GM19351 (cell line): ENCODE measurements at regions not wholly inside any gene's neighbourhood (a gene's known extent, or its start where the extent isn't known, plus 50 kb on each side); places are given as distances from the start of the nearest gene placed in this dataset.
"Not testable (repeated sequence)": the region's sequence is repeated elsewhere in the genome, so short reads cannot be mapped to it uniquely, and the experiment has no call there.

Experiments used
- ATAC-seq: cut with Tn5 transposase; IDR thresholded peaks from one replicate; pipeline ENCODE4 v1.9.1; 2021; ENCODE audit warnings: mild to moderate bottlenecking, moderate library complexity; ENCODE audit not compliant: unreplicated experiment

GRCh38 chr14:53376064-53376463, 222.9 kb upstream of the DDHD1 start:
- ATAC-seq: no peak

GRCh38 chr14:53375599-53375998, 222.5 kb upstream of the DDHD1 start:
- no peak for ATAC-seq

- ATAC-seq: no peak
Observed at GRCh38 chr14:53368711-53369201, 215.6 kb upstream of the DDHD1 start.

GRCh38 chr14:53368066-53368465, 214.9 kb upstream of the DDHD1 start:
- no peak for ATAC-seq

GRCh38 chr14:53367644-53368026, 214.5 kb upstream of the DDHD1 start:
- no peak for ATAC-seq

- ATAC-seq: no peak
Observed at GRCh38 chr14:53365486-53366130, 212.5 kb upstream of the DDHD1 start.

GRCh38 chr14:53362916-53363315, 209.8 kb upstream of the DDHD1 start:
- ATAC-seq: not testable (repeated sequence)

- ATAC-seq: no peak
Observed at GRCh38 chr14:53360829-53361228, 207.7 kb upstream of the DDHD1 start.

GRCh38 chr14:53358166-53358565, 205.0 kb upstream of the DDHD1 start:
- ATAC-seq: no peak

GRCh38 chr14:53356361-53357150, 203.4 kb upstream of the DDHD1 start:
- no peak for ATAC-seq

GRCh38 chr14:53355581-53356112, 202.5 kb upstream of the DDHD1 start:
- no peak for ATAC-seq

GRCh38 chr14:53354336-53354735, 201.2 kb upstream of the DDHD1 start:
- ATAC-seq: no peak

GRCh38 chr14:53350866-53351265, 197.7 kb upstream of the DDHD1 start:
- ATAC-seq: no peak

- no peak for ATAC-seq
Observed at GRCh38 chr14:53350429-53350828, 197.3 kb upstream of the DDHD1 start.

GRCh38 chr14:53346988-53347387, 193.9 kb upstream of the DDHD1 start:
- ATAC-seq: no peak

- ATAC-seq: no peak
Observed at GRCh38 chr14:53341324-53341723, 188.2 kb upstream of the DDHD1 start.

GRCh38 chr14:53338192-53338591, 185.1 kb upstream of the DDHD1 start:
- ATAC-seq: no peak

- no peak for ATAC-seq
Observed at GRCh38 chr14:53336729-53337128, 183.6 kb upstream of the DDHD1 start.

- no peak for ATAC-seq
Observed at GRCh38 chr14:53333809-53334208, 180.7 kb upstream of the DDHD1 start.

GRCh38 chr14:53331921-53332320, 178.8 kb upstream of the DDHD1 start:
- ATAC-seq: no peak

GRCh38 chr14:53331247-53331646, 178.1 kb upstream of the DDHD1 start:
- no peak for ATAC-seq

- no peak for ATAC-seq
Observed at GRCh38 chr14:53330441-53330840, 177.3 kb upstream of the DDHD1 start.
